ENCODE measurements at regions not wholly inside any gene's neighbourhood (a gene's known extent, or its start where the extent isn't known, plus 50 kb on each side); places are given as distances from the start of the nearest gene placed in this dataset.

- Mint-ChIP-seq H3K36me3 (ENCODE audit: low read depth) (no peaks in the 10 kb centered on the region), H3K4me3 (ENCODE audit: low read depth) (no peak overlapping the region), H3K9me3 (no peaks in the 10 kb centered on the region), H3K27ac (no peak overlapping the region), H3K27me3 (ENCODE audit: low read depth) (no peaks in the 10 kb centered on the region), H3K4me1 (ENCODE audit: low read depth) (no peaks in the 10 kb centered on the region)
- no peak for DNase-seq (ENCODE audit: low spot score)
- intact Hi-C loops (cut with micrococcal nuclease) = no loop called here
These were observed 93.2 kb upstream of the ADAMTS16 start for GRCh38 chr5:5046680-5047502.

GRCh38 chr5:5050801-5051200 is 89.3 kb upstream of the ADAMTS16 start:
- no peaks in the 10 kb centered on the region for H3K9me3 Mint-ChIP-seq
- intact Hi-C loops (cut with micrococcal nuclease) = no loop called here
- no peak overlapping the region for H3K27ac Mint-ChIP-seq
- H3K36me3 Mint-ChIP-seq (ENCODE audit: low read depth) = no peaks in the 10 kb centered on the region
- no peaks in the 10 kb centered on the region for H3K27me3 Mint-ChIP-seq (ENCODE audit: low read depth)
- no peak for DNase-seq (ENCODE audit: low spot score)
- H3K4me3 Mint-ChIP-seq (ENCODE audit: low read depth) = no peak overlapping the region
- H3K4me1 Mint-ChIP-seq (ENCODE audit: low read depth) = no peaks in the 10 kb centered on the region

GRCh38 chr5:5055712-5056111 is 84.4 kb upstream of the ADAMTS16 start:
- Mint-ChIP-seq H3K4me1 (ENCODE audit: low read depth) (no peaks in the 10 kb centered on the region), H3K27ac (no peak overlapping the region), H3K4me3 (ENCODE audit: low read depth) (no peak overlapping the region), H3K36me3 (ENCODE audit: low read depth) (no peaks in the 10 kb centered on the region), H3K27me3 (ENCODE audit: low read depth) (no peaks in the 10 kb centered on the region), H3K9me3 (no peaks in the 10 kb centered on the region)
- no peak for DNase-seq (ENCODE audit: low spot score)
- intact Hi-C loops (cut with micrococcal nuclease) = no loop called here

GRCh38 chr5:5061836-5062235 is 78.3 kb upstream of the ADAMTS16 start:
- Mint-ChIP-seq H3K36me3 (ENCODE audit: low read depth) (no peaks in the 10 kb centered on the region), H3K27me3 (ENCODE audit: low read depth) (no peaks in the 10 kb centered on the region), H3K9me3 (no peaks in the 10 kb centered on the region), H3K4me1 (ENCODE audit: low read depth) (no peaks in the 10 kb centered on the region), H3K4me3 (ENCODE audit: low read depth) (no peak overlapping the region), H3K27ac (no peak overlapping the region)
- intact Hi-C loops (cut with micrococcal nuclease) = no loop called here
- no peak for DNase-seq (ENCODE audit: low spot score)

- Mint-ChIP-seq H3K27me3 (ENCODE audit: low read depth) (no peaks in the 10 kb centered on the region), H3K27ac (no peak overlapping the region), H3K36me3 (ENCODE audit: low read depth) (no peaks in the 10 kb centered on the region), H3K4me1 (ENCODE audit: low read depth) (no peaks in the 10 kb centered on the region), H3K4me3 (ENCODE audit: low read depth) (no peak overlapping the region), H3K9me3 (no peaks in the 10 kb centered on the region)
- no peak for DNase-seq (ENCODE audit: low spot score)
- intact Hi-C loops (cut with micrococcal nuclease) = no loop called here
These were observed 77.4 kb upstream of the ADAMTS16 start for GRCh38 chr5:5062525-5063302.

- intact Hi-C loops (cut with micrococcal nuclease) = no loop called here
- Mint-ChIP-seq H3K4me3 (ENCODE audit: low read depth) (no peak overlapping the region), H3K9me3 (no peaks in the 10 kb centered on the region), H3K4me1 (ENCODE audit: low read depth) (no peaks in the 10 kb centered on the region), H3K36me3 (ENCODE audit: low read depth) (no peaks in the 10 kb centered on the region), H3K27me3 (ENCODE audit: low read depth) (no peaks in the 10 kb centered on the region), H3K27ac (no peak overlapping the region)
- no peak for DNase-seq (ENCODE audit: low spot score)
These were observed 76.6 kb upstream of the ADAMTS16 start for GRCh38 chr5:5063533-5063953.

GRCh38 chr5:5065472-5065871 is 74.7 kb upstream of the ADAMTS16 start:
- no peaks in the 10 kb centered on the region for H3K4me1 Mint-ChIP-seq (ENCODE audit: low read depth)
- no peak overlapping the region for H3K4me3 Mint-ChIP-seq (ENCODE audit: low read depth)

GRCh38 chr5:5066276-5067186 is 73.6 kb upstream of the ADAMTS16 start:
- Mint-ChIP-seq H3K27me3 (ENCODE audit: low read depth) (no peaks in the 10 kb centered on the region), H3K36me3 (ENCODE audit: low read depth) (no peaks in the 10 kb centered on the region), H3K9me3 (no peaks in the 10 kb centered on the region), H3K4me3 (ENCODE audit: low read depth) (no peak overlapping the region), H3K4me1 (ENCODE audit: low read depth) (no peaks in the 10 kb centered on the region), H3K27ac (no peak overlapping the region)
- no peak for DNase-seq (ENCODE audit: low spot score)
- intact Hi-C loops (cut with micrococcal nuclease) = no loop called here

More at GRCh38 chr5:5065472-5065871, 74.7 kb upstream of the ADAMTS16 start:
- H3K9me3 Mint-ChIP-seq = no peaks in the 10 kb centered on the region
- no peak overlapping the region for H3K27ac Mint-ChIP-seq
- intact Hi-C loops (cut with micrococcal nuclease) = no loop called here
- no peaks in the 10 kb centered on the region for H3K36me3 Mint-ChIP-seq (ENCODE audit: low read depth)
- no peak for DNase-seq (ENCODE audit: low spot score)
- no peaks in the 10 kb centered on the region for H3K27me3 Mint-ChIP-seq (ENCODE audit: low read depth)

- H3K9me3 Mint-ChIP-seq = no peaks in the 10 kb centered on the region
- H3K36me3 Mint-ChIP-seq (ENCODE audit: low read depth) = no peaks in the 10 kb centered on the region
- intact Hi-C loops (cut with micrococcal nuclease) = no loop called here
- DNase-seq (ENCODE audit: low spot score) = no peak
- H3K4me3 Mint-ChIP-seq (ENCODE audit: low read depth) = no peak overlapping the region
- H3K27ac Mint-ChIP-seq = no peak overlapping the region
- H3K27me3 Mint-ChIP-seq (ENCODE audit: low read depth) = no peaks in the 10 kb centered on the region
- H3K4me1 Mint-ChIP-seq (ENCODE audit: low read depth) = no peaks in the 10 kb centered on the region
These were observed 70.3 kb upstream of the ADAMTS16 start for GRCh38 chr5:5069851-5070250.

GRCh38 chr5:5071554-5071953 is 68.6 kb upstream of the ADAMTS16 start:
- H3K36me3 Mint-ChIP-seq (ENCODE audit: low read depth) = no peaks in the 10 kb centered on the region
- no peak overlapping the region for H3K4me3 Mint-ChIP-seq (ENCODE audit: low read depth)
- H3K4me1 Mint-ChIP-seq (ENCODE audit: low read depth) = no peaks in the 10 kb centered on the region
- DNase-seq (ENCODE audit: low spot score) = no peak
- intact Hi-C loops (cut with micrococcal nuclease) = no loop called here
- no peak overlapping the region for H3K27ac Mint-ChIP-seq
- H3K9me3 Mint-ChIP-seq = no peaks in the 10 kb centered on the region
- H3K27me3 Mint-ChIP-seq (ENCODE audit: low read depth) = no peaks in the 10 kb centered on the region

- H3K4me3 Mint-ChIP-seq (ENCODE audit: low read depth) = no peak overlapping the region
- intact Hi-C loops (cut with micrococcal nuclease) = no loop called here
- no peak overlapping the region for H3K27ac Mint-ChIP-seq
- DNase-seq (ENCODE audit: low spot score) = no peak
- H3K9me3 Mint-ChIP-seq = no peaks in the 10 kb centered on the region
- H3K27me3 Mint-ChIP-seq (ENCODE audit: low read depth) = no peaks in the 10 kb centered on the region
- no peaks in the 10 kb centered on the region for H3K4me1 Mint-ChIP-seq (ENCODE audit: low read depth)
- H3K36me3 Mint-ChIP-seq (ENCODE audit: low read depth) = no peaks in the 10 kb centered on the region
These were observed 62.9 kb upstream of the ADAMTS16 start for GRCh38 chr5:5077236-5077635.

GRCh38 chr5:5078009-5078897 is 61.9 kb upstream of the ADAMTS16 start:
- no peaks in the 10 kb centered on the region for H3K9me3 Mint-ChIP-seq
- H3K27ac Mint-ChIP-seq = no peak overlapping the region
- H3K36me3 Mint-ChIP-seq (ENCODE audit: low read depth) = no peaks in the 10 kb centered on the region
- H3K4me1 Mint-ChIP-seq (ENCODE audit: low read depth) = no peaks in the 10 kb centered on the region
- H3K27me3 Mint-ChIP-seq (ENCODE audit: low read depth) = no peaks in the 10 kb centered on the region
- no peak for DNase-seq (ENCODE audit: low spot score)
- intact Hi-C loops (cut with micrococcal nuclease) = no loop called here
- H3K4me3 Mint-ChIP-seq (ENCODE audit: low read depth) = no peak overlapping the region

All from activated T-helper 2 cell treated with anti-CD3 and anti-CD28 coated beads, Interferon-gamma antibody, Interleukin-2, Interleukin-4, amounts not matched to agents 10 μg/mL and 5 μg/mL and 100 μg/mL, durations not matched to agents 14 hours and 24 hours and 36 hours (primary cell).